ENCODE measurements at regions not wholly inside any gene's neighbourhood (a gene's known extent, or its start where the extent isn't known, plus 50 kb on each side); places are given as distances from the start of the nearest gene placed in this dataset.

DNA sequence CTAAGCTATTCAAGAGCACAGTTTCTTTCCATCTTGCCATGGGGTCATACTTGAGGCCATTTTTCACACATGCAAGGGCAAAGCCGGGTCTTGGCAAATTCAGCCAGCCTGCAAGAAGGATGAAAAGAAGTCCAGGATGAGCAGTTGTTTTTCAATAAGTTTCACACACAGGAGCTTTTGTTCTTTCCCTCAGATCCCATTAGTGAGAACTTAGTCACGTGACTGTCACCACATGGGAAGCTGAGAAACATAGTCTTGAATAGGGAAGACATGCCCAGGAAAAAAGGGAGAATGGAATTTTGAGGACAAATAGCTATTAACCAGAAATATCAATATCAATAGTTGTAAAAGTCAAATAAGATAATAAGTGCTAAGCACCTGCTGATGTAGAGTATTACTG, 137.7 kb downstream of the AHR start:
- Histone ChIP-seq H3K4me3 (replicated peaks in 1 of 2; ENCODE audit: low read depth in 1 of 2, low read length in 2 of 2) (no peak overlapping the region), H3K27me3 (ENCODE audit: insufficient read depth, low read length) (no peaks in the 10 kb centered on the region), H4K20me1 (ENCODE audit: insufficient read depth) (no peaks in the 10 kb centered on the region), H3K4me2 (ENCODE audit: low read length) (no peak overlapping the region), H3K9me3 (ENCODE audit: control insufficient read depth in 1 of 2, insufficient read depth in 1 of 2, low read depth in 1 of 2, low read length in 2 of 2) (no peaks in the 10 kb centered on the region), H3K9me2 (ENCODE audit: insufficient read depth) (0 out of 2 replicates have a peak, but pooled peaks cover 4% of the 10 kb centered on the region), H3K36me3 (ENCODE audit: control insufficient read depth in 1 of 2, insufficient read depth in 2 of 2, low read length in 2 of 2) (no peaks in the 10 kb centered on the region), H3K27ac (ENCODE audit: low read depth, low read length) (no peak overlapping the region), H3K9ac (ENCODE audit: low read length) (no peak overlapping the region), H3K4me1 (ENCODE audit: control insufficient read depth in 1 of 2, insufficient read depth in 2 of 2, low read length in 2 of 2) (no peaks in the 10 kb centered on the region), H3K79me2 (ENCODE audit: insufficient read depth, low read length) (no peaks in the 10 kb centered on the region), H2AFZ (ENCODE audit: low read depth, low read length, poor library complexity, severe bottlenecking) (no peak overlapping the region)
- intact Hi-C loops (cut with micrococcal nuclease): no loop called here
- ATAC-seq: no peak
- no TSS peak for BruUV-seq (replicated peaks)
- no peak for DNase-seq (ENCODE audit: low read depth, low spot score)
- ChIA-PET RAD21 (ENCODE audit: low non-redundant PET in 1 of 2, low total read pairs in 2 of 2, uncharacterized antibody in 2 of 2, unreplicated experiment in 2 of 2) (no interaction called here), CTCF (no interaction called here), POLR2A (no interaction called here)
- no peak for TF ChIP-seq ELF1 (IDR thresholded peaks at IDR 0.05; ENCODE audit: borderline replicate concordance, low read depth)
- TF ChIP-seq EZH2phosphoT487 (IDR thresholded peaks at IDR 0.05; ENCODE audit: borderline replicate concordance): no peak
- TF ChIP-seq FOSL1 (IDR thresholded peaks at IDR 0.05; ENCODE audit: low read depth): no peak
- no peak for TF ChIP-seq POLR2AphosphoS5 (IDR thresholded peaks at IDR 0.05; ENCODE audit: low read depth, low read length)
- no peak for TF ChIP-seq SP1 (IDR thresholded peaks at IDR 0.05; ENCODE audit: low read depth)
- TF ChIP-seq EZH2 (IDR thresholded peaks at IDR 0.05): no peak
- TF ChIP-seq TCF7L2 (IDR thresholded peaks at IDR 0.05; ENCODE audit: borderline replicate concordance, extremely low read depth, insufficient read depth, insufficient read length): no peak
- TF ChIP-seq ZNF274 (IDR thresholded peaks at IDR 0.05; ENCODE audit: low read depth, low read length): no peak
- TF ChIP-seq, protein P1, sequence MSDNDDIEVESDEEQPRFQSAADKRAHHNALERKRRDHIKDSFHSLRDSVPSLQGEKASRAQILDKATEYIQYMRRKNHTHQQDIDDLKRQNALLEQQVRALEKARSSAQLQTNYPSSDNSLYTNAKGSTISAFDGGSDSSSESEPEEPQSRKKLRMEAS (IDR thresholded peaks at IDR 0.05): no peak
- TF ChIP-seq, protein P2, sequence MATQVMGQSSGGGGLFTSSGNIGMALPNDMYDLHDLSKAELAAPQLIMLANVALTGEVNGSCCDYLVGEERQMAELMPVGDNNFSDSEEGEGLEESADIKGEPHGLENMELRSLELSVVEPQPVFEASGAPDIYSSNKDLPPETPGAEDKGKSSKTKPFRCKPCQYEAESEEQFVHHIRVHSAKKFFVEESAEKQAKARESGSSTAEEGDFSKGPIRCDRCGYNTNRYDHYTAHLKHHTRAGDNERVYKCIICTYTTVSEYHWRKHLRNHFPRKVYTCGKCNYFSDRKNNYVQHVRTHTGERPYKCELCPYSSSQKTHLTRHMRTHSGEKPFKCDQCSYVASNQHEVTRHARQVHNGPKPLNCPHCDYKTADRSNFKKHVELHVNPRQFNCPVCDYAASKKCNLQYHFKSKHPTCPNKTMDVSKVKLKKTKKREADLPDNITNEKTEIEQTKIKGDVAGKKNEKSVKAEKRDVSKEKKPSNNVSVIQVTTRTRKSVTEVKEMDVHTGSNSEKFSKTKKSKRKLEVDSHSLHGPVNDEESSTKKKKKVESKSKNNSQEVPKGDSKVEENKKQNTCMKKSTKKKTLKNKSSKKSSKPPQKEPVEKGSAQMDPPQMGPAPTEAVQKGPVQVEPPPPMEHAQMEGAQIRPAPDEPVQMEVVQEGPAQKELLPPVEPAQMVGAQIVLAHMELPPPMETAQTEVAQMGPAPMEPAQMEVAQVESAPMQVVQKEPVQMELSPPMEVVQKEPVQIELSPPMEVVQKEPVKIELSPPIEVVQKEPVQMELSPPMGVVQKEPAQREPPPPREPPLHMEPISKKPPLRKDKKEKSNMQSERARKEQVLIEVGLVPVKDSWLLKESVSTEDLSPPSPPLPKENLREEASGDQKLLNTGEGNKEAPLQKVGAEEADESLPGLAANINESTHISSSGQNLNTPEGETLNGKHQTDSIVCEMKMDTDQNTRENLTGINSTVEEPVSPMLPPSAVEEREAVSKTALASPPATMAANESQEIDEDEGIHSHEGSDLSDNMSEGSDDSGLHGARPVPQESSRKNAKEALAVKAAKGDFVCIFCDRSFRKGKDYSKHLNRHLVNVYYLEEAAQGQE (IDR thresholded peaks at IDR 0.05; ENCODE audit: low read depth): no peak
